ENCODE measurements at regions not wholly inside any gene's neighbourhood (a gene's known extent, or its start where the extent isn't known, plus 50 kb on each side); places are given as distances from the start of the nearest gene placed in this dataset.

- TF ChIP-seq CTCF (optimal IDR thresholded peaks at IDR 0.05 in 1 of 3, IDR thresholded peaks at IDR 0.05 in 1 of 3, conservative IDR thresholded peaks at IDR 0.05 in 1 of 3; ENCODE audit: extremely low read depth in 1 of 3, insufficient read depth in 2 of 3, low read length in 3 of 3): no peak
- no peak for TF ChIP-seq EZH2 (IDR thresholded peaks at IDR 0.05; ENCODE audit: low read length)
Observed at GRCh38 chr11:23090659-23091058, 230.4 kb upstream of the CCDC179 start.
